ENCODE measurements at regions not wholly inside any gene's neighbourhood (a gene's known extent, or its start where the extent isn't known, plus 50 kb on each side); places are given as distances from the start of the nearest gene placed in this dataset.
"Not testable (repeated sequence)": the region's sequence is repeated elsewhere in the genome, so short reads cannot be mapped to it uniquely, and the experiment has no call there.

GRCh38 chr12:29888777-29889176, 105.0 kb upstream of the TMTC1 start:
- H3K4me1 ChIP-seq (ENCODE audit: control insufficient read depth in 3 of 3, insufficient read depth in 3 of 3, low read length in 3 of 3): no peaks in the 10 kb centered on the region
- no peak overlapping the region for H3K27ac ChIP-seq (ENCODE audit: low read depth, low read length)
- H3K9me3 ChIP-seq (ENCODE audit: control insufficient read depth in 3 of 3, low read length in 3 of 3): no peaks in the 10 kb centered on the region
- no peaks in the 10 kb centered on the region for H3K36me3 ChIP-seq (ENCODE audit: control insufficient read depth in 3 of 3, insufficient read depth in 3 of 3, low read length in 3 of 3)
- H3K4me3 ChIP-seq (ENCODE audit: low read length in 3 of 3): no peak overlapping the region
- no peak overlapping the region for H3K9ac ChIP-seq (ENCODE audit: low read depth in 1 of 3, low read length in 3 of 3)
- no peaks in the 10 kb centered on the region for H3K27me3 ChIP-seq (ENCODE audit: control insufficient read depth in 3 of 3, insufficient read depth in 3 of 3, low read length in 3 of 3)

GRCh38 chr12:29884957-29885356, 101.2 kb upstream of the TMTC1 start:
- not testable (repeated sequence) for H3K9ac ChIP-seq (ENCODE audit: low read depth in 1 of 3, low read length in 3 of 3); H3K27me3 ChIP-seq (ENCODE audit: control insufficient read depth in 3 of 3, insufficient read depth in 3 of 3, low read length in 3 of 3); H3K4me3 ChIP-seq (ENCODE audit: low read length in 3 of 3); H3K9me3 ChIP-seq (ENCODE audit: control insufficient read depth in 3 of 3, low read length in 3 of 3); H3K36me3 ChIP-seq (ENCODE audit: control insufficient read depth in 3 of 3, insufficient read depth in 3 of 3, low read length in 3 of 3); H3K27ac ChIP-seq (ENCODE audit: low read depth, low read length); H3K4me1 ChIP-seq (ENCODE audit: control insufficient read depth in 3 of 3, insufficient read depth in 3 of 3, low read length in 3 of 3)

- Histone ChIP-seq H3K27me3 (ENCODE audit: control insufficient read depth in 3 of 3, insufficient read depth in 3 of 3, low read length in 3 of 3) (no peaks in the 10 kb centered on the region), H3K9me3 (ENCODE audit: control insufficient read depth in 3 of 3, low read length in 3 of 3) (no peaks in the 10 kb centered on the region), H3K9ac (ENCODE audit: low read depth in 1 of 3, low read length in 3 of 3) (no peak overlapping the region), H3K4me1 (ENCODE audit: control insufficient read depth in 3 of 3, insufficient read depth in 3 of 3, low read length in 3 of 3) (no peaks in the 10 kb centered on the region), H3K4me3 (ENCODE audit: low read length in 3 of 3) (no peak overlapping the region), H3K36me3 (ENCODE audit: control insufficient read depth in 3 of 3, insufficient read depth in 3 of 3, low read length in 3 of 3) (no peaks in the 10 kb centered on the region), H3K27ac (ENCODE audit: low read depth, low read length) (no peak overlapping the region)
Measured at GRCh38 chr12:29883941-29884554, 100.3 kb upstream of the TMTC1 start.

DNA sequence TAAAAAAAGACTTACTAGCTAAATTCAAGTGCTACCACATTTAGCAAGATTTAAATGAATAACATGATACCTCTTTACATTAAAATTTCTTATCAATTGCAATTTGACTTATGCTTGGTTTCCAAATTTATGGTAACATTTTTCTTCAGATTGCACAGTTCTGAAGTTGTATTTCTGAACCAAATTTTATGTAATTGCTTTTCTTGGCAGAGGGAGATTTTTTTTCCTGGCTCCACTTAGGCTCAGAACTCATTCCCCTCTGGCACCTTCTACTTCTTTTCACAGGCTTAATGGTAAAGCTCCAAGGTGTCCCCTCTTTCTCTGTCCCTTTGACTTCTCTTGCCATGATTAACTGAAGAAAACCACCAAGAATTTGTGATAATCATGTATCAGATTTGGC, 99.8 kb upstream of the TMTC1 start:
- no peak overlapping the region for H3K27ac ChIP-seq (ENCODE audit: low read depth, low read length)
- H3K9ac ChIP-seq (ENCODE audit: low read depth in 1 of 3, low read length in 3 of 3): no peak overlapping the region
- H3K27me3 ChIP-seq (ENCODE audit: control insufficient read depth in 3 of 3, insufficient read depth in 3 of 3, low read length in 3 of 3): no peaks in the 10 kb centered on the region
- H3K9me3 ChIP-seq (ENCODE audit: control insufficient read depth in 3 of 3, low read length in 3 of 3): no peaks in the 10 kb centered on the region
- no peaks in the 10 kb centered on the region for H3K4me1 ChIP-seq (ENCODE audit: control insufficient read depth in 3 of 3, insufficient read depth in 3 of 3, low read length in 3 of 3)
- no peak overlapping the region for H3K4me3 ChIP-seq (ENCODE audit: low read length in 3 of 3)
- H3K36me3 ChIP-seq (ENCODE audit: control insufficient read depth in 3 of 3, insufficient read depth in 3 of 3, low read length in 3 of 3): no peaks in the 10 kb centered on the region

DNA sequence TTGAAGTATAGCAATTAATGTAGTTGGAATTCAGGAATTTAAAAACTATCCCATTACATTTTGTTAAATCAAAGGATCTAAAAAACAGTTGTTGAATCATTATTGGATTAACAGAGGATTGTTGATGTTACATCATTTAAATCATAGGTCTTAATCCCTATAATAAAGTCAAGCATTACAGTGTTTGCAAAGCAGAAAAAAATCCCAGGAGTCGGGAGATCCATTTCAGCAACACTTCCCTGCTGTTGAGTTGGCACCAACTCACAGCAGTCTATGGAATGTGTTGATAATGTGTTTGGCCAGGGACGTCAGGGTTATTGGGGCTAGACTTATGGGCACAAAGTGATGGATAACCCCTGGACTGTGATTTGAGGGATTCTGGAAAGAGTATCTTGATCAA, 99.1 kb upstream of the TMTC1 start:
- Histone ChIP-seq H3K27ac (ENCODE audit: low read depth, low read length) (no peak overlapping the region), H3K9me3 (ENCODE audit: control insufficient read depth in 3 of 3, low read length in 3 of 3) (no peaks in the 10 kb centered on the region), H3K9ac (ENCODE audit: low read depth in 1 of 3, low read length in 3 of 3) (no peak overlapping the region), H3K4me1 (ENCODE audit: control insufficient read depth in 3 of 3, insufficient read depth in 3 of 3, low read length in 3 of 3) (no peaks in the 10 kb centered on the region), H3K36me3 (ENCODE audit: control insufficient read depth in 3 of 3, insufficient read depth in 3 of 3, low read length in 3 of 3) (no peaks in the 10 kb centered on the region), H3K27me3 (ENCODE audit: control insufficient read depth in 3 of 3, insufficient read depth in 3 of 3, low read length in 3 of 3) (no peaks in the 10 kb centered on the region), H3K4me3 (ENCODE audit: low read length in 3 of 3) (no peak overlapping the region)

DNA sequence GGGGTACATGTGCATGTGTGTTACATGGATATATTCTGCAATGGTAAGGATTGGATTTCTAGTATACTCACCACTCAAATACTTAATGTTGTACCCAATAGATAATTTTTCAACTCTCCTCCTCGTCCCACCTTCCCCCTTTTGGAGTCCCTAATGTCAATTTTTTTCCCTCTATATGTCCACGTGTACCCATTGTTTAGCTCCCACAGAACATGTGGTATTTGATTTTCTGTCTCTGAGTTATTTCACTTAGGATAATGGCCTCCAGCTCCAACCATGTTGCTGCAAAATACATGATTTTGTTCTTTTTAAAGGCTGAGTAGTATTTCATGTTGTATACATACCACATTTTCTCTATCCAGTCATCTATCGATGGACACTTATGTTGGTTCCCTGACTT, 97.2 kb upstream of the TMTC1 start:
- H3K27ac ChIP-seq (ENCODE audit: low read depth, low read length): no peak overlapping the region

DNA sequence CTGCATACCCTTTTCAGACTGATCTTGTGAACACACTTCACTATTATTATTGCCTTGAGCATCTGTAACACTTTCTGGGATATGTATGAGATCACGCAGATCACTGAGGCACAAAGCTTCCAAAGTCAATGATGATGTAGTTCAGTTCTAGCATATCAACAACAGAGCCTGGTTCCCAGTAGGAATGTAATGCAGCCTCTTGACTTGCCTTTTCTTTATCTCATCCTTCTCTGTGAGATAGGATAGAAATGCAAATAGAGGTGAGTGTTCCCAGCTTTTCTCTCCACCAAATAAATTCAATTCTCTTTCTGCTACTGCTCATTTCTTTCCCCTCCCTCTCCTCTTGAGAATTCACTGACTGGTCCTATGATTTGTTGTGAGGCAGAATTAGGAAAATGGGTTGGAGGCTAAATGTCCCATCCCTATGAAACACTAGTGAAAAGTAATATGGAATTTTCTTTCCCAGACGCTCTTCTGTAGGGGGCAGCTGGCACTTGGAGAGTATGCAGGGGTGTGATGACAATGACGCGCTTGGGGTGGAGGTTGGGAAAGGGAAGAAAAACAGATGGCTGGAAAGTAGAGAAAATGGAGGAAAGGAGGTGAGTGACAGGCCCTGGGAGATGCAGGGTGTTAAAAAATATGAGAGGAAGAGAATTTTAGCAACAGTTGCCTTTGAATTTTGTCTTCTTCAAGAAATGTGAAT, 96.0 kb upstream of the TMTC1 start:
- no peak overlapping the region for H3K27ac ChIP-seq (ENCODE audit: low read depth, low read length)
- no peaks in the 10 kb centered on the region for H3K36me3 ChIP-seq (ENCODE audit: control insufficient read depth in 3 of 3, insufficient read depth in 3 of 3, low read length in 3 of 3)
- no peak overlapping the region for H3K4me3 ChIP-seq (ENCODE audit: low read length in 3 of 3)
- no peaks in the 10 kb centered on the region for H3K4me1 ChIP-seq (ENCODE audit: control insufficient read depth in 3 of 3, insufficient read depth in 3 of 3, low read length in 3 of 3)
- no peak overlapping the region for H3K9ac ChIP-seq (ENCODE audit: low read depth in 1 of 3, low read length in 3 of 3)
- peaks cover 0 to 5% (median 0%) of the 10 kb centered on the region in 3 donors for H3K9me3 ChIP-seq (ENCODE audit: control insufficient read depth in 3 of 3, low read length in 3 of 3)
- H3K27me3 ChIP-seq (ENCODE audit: control insufficient read depth in 3 of 3, insufficient read depth in 3 of 3, low read length in 3 of 3): no peaks in the 10 kb centered on the region

More for the DNA sequence above, 97.2 kb upstream of the TMTC1 start:
- no peaks in the 10 kb centered on the region for H3K36me3 ChIP-seq (ENCODE audit: control insufficient read depth in 3 of 3, insufficient read depth in 3 of 3, low read length in 3 of 3)
- H3K4me3 ChIP-seq (ENCODE audit: low read length in 3 of 3): no peak overlapping the region
- no peaks in the 10 kb centered on the region for H3K4me1 ChIP-seq (ENCODE audit: control insufficient read depth in 3 of 3, insufficient read depth in 3 of 3, low read length in 3 of 3)
- H3K9me3 ChIP-seq (ENCODE audit: control insufficient read depth in 3 of 3, low read length in 3 of 3): peaks cover 0 to 5% (median 0%) of the 10 kb centered on the region in 3 donors
- H3K27me3 ChIP-seq (ENCODE audit: control insufficient read depth in 3 of 3, insufficient read depth in 3 of 3, low read length in 3 of 3): no peaks in the 10 kb centered on the region
- H3K9ac ChIP-seq (ENCODE audit: low read depth in 1 of 3, low read length in 3 of 3): no peak overlapping the region

- Histone ChIP-seq H3K27ac (ENCODE audit: low read depth, low read length) (no peak overlapping the region), H3K4me1 (ENCODE audit: control insufficient read depth in 3 of 3, insufficient read depth in 3 of 3, low read length in 3 of 3) (no peaks in the 10 kb centered on the region), H3K36me3 (ENCODE audit: control insufficient read depth in 3 of 3, insufficient read depth in 3 of 3, low read length in 3 of 3) (no peaks in the 10 kb centered on the region), H3K9me3 (ENCODE audit: control insufficient read depth in 3 of 3, low read length in 3 of 3) (no peaks in the 10 kb centered on the region), H3K9ac (ENCODE audit: low read depth in 1 of 3, low read length in 3 of 3) (no peak overlapping the region), H3K27me3 (ENCODE audit: control insufficient read depth in 3 of 3, insufficient read depth in 3 of 3, low read length in 3 of 3) (no peaks in the 10 kb centered on the region), H3K4me3 (ENCODE audit: low read length in 3 of 3) (no peak overlapping the region)
Measured at GRCh38 chr12:29869946-29870345, 86.2 kb upstream of the TMTC1 start.

GRCh38 chr12:29867823-29868222, 84.1 kb upstream of the TMTC1 start:
- Histone ChIP-seq H3K9me3 (ENCODE audit: control insufficient read depth in 3 of 3, low read length in 3 of 3) (no peaks in the 10 kb centered on the region), H3K4me1 (ENCODE audit: control insufficient read depth in 3 of 3, insufficient read depth in 3 of 3, low read length in 3 of 3) (no peaks in the 10 kb centered on the region), H3K27ac (ENCODE audit: low read depth, low read length) (no peak overlapping the region), H3K27me3 (ENCODE audit: control insufficient read depth in 3 of 3, insufficient read depth in 3 of 3, low read length in 3 of 3) (no peaks in the 10 kb centered on the region), H3K36me3 (ENCODE audit: control insufficient read depth in 3 of 3, insufficient read depth in 3 of 3, low read length in 3 of 3) (no peaks in the 10 kb centered on the region), H3K9ac (ENCODE audit: low read depth in 1 of 3, low read length in 3 of 3) (no peak overlapping the region), H3K4me3 (ENCODE audit: low read length in 3 of 3) (no peak overlapping the region)

GRCh38 chr12:29863665-29864064, 79.9 kb upstream of the TMTC1 start:
- Histone ChIP-seq H3K9ac (ENCODE audit: low read depth in 1 of 3, low read length in 3 of 3) (no peak overlapping the region), H3K27ac (ENCODE audit: low read depth, low read length) (no peak overlapping the region), H3K4me1 (ENCODE audit: control insufficient read depth in 3 of 3, insufficient read depth in 3 of 3, low read length in 3 of 3) (no peaks in the 10 kb centered on the region), H3K27me3 (ENCODE audit: control insufficient read depth in 3 of 3, insufficient read depth in 3 of 3, low read length in 3 of 3) (no peaks in the 10 kb centered on the region), H3K36me3 (ENCODE audit: control insufficient read depth in 3 of 3, insufficient read depth in 3 of 3, low read length in 3 of 3) (no peaks in the 10 kb centered on the region), H3K4me3 (ENCODE audit: low read length in 3 of 3) (no peak overlapping the region), H3K9me3 (ENCODE audit: control insufficient read depth in 3 of 3, low read length in 3 of 3) (no peaks in the 10 kb centered on the region)

Data from skeletal muscle tissue (tissue), 3 donors.